IMR-90 (cell line): ENCODE measurements at regions not wholly inside any gene's neighbourhood (a gene's known extent, or its start where the extent isn't known, plus 50 kb on each side); places are given as distances from the start of the nearest gene placed in this dataset.

ENCODE experiments used
- ATAC-seq: fragments of 200-7000 bp; cut with Tn5 transposase; 2 replicates; pipeline ENCODE4 v1.9.1; 2020; ENCODE audit warnings: low read depth, mild to moderate bottlenecking, moderate library complexity
- BruUV-seq: library from RNA; stranded (reverse); fragments of 400-500 nt; replicated peaks from 2 replicates; lab custom pipeline; 2021; lab: Mats Ljungman, UMichigan
- CTCF ChIA-PET: fragments of 300-600 bp; formaldehyde crosslinking; extraction: SDS; loops from one replicate; lab custom pipeline; 2021; ENCODE audit warnings: antibody characterized with exemption; lab: Yijun Ruan, JAX
- POLR2A ChIA-PET: fragments of 300-600 bp; sonication (Branson Sonifier 250); formaldehyde crosslinking; loops from one replicate; lab custom pipeline; 2022; ENCODE audit warnings: antibody characterized with exemption; ENCODE audit not compliant: unreplicated experiment; lab: Charles Lee
- DNase-seq: peaks from one replicate; pipeline ENCODE4 v3.0.0; 2013
- H2AFZ ChIP-seq: replicated peaks from 2 replicates; pipeline ENCODE3; 2013; ENCODE audit warnings: low read length, mild to moderate bottlenecking; ENCODE audit not compliant: poor library complexity
- H2AK5ac ChIP-seq: 2 replicates; pipeline ENCODE4 v1.6.1; 2013; ENCODE audit warnings: low read depth, low read length, inconsistent platforms
- H2AK9ac ChIP-seq: replicated peaks from 2 replicates; pipeline ENCODE3; 2013; ENCODE audit warnings: mild to moderate bottlenecking, low read depth, low read length, moderate library complexity; ENCODE audit not compliant: poor library complexity
- H2BK120ac ChIP-seq: 2 replicates; pipeline ENCODE4 v1.6.1; 2013; ENCODE audit warnings: low read depth, low read length, inconsistent platforms
- H2BK15ac ChIP-seq: 3 replicates; pipeline ENCODE4 v1.6.1; 2013; ENCODE audit warnings: low read depth, low read length, inconsistent platforms
- H2BK20ac ChIP-seq: 2 replicates; pipeline ENCODE4 v1.6.1; 2013; ENCODE audit warnings: low read depth, mild to moderate bottlenecking, inconsistent platforms, low read length, moderate library complexity
- H2BK5ac ChIP-seq: 2 replicates; pipeline ENCODE4 v1.6.1; 2013; ENCODE audit warnings: mild to moderate bottlenecking, low read depth, low read length, inconsistent platforms; ENCODE audit not compliant: poor library complexity, severe bottlenecking
- H3K14ac ChIP-seq: replicated peaks from 2 replicates; pipeline ENCODE4 v1.6.1; 2013; ENCODE audit warnings: low read depth, low read length, inconsistent platforms
- H3K18ac ChIP-seq: 2 replicates; pipeline ENCODE4 v1.6.1; 2013; ENCODE audit warnings: low read depth, low read length, control low read depth
- H3K23ac ChIP-seq: 2 replicates; pipeline ENCODE4 v1.6.1; 2013; ENCODE audit warnings: low read depth, low read length, inconsistent platforms
- H3K27ac ChIP-seq: 2 replicates; pipeline ENCODE4 v1.5.1; 2013; ENCODE audit warnings: mild to moderate bottlenecking, control low read depth, low read length; ENCODE audit not compliant: insufficient read depth
- H3K27me3 ChIP-seq: 2 replicates; pipeline ENCODE4 v1.6.1; 2013; ENCODE audit warnings: low read length; ENCODE audit not compliant: control insufficient read depth, insufficient read depth
- H3K36me3 ChIP-seq: 2 replicates; pipeline ENCODE4 v1.6.1; 2013; ENCODE audit warnings: low read length, mixed read lengths; ENCODE audit not compliant: control insufficient read depth, insufficient read depth
- H3K4ac ChIP-seq: 2 replicates; pipeline ENCODE4 v1.6.1; 2013; ENCODE audit warnings: low read depth, low read length, inconsistent platforms
- H3K4me1 ChIP-seq: 2 replicates; pipeline ENCODE4 v1.6.1; 2013; ENCODE audit warnings: low read length, mixed read lengths; ENCODE audit not compliant: control insufficient read depth, insufficient read depth
- H3K4me2 ChIP-seq: 2 replicates; pipeline ENCODE4 v1.6.1; 2013; ENCODE audit warnings: low read depth, mild to moderate bottlenecking, control low read depth, low read length, moderate library complexity
- H3K4me3 ChIP-seq: 2 replicates; pipeline ENCODE4 v1.5.1; 2013; ENCODE audit warnings: low read depth, mild to moderate bottlenecking, control low read depth, low read length, moderate library complexity; ENCODE audit not compliant: insufficient read depth
- H3K56ac ChIP-seq: 2 replicates; pipeline ENCODE4 v1.6.1; 2013; ENCODE audit warnings: low read length, inconsistent platforms; ENCODE audit not compliant: insufficient read depth; ENCODE audit errors: extremely low read depth
- H3K79me1 ChIP-seq, 2 experiments: 2 replicates each; pipeline ENCODE4 v1.6.1; 2013; ENCODE audit warnings: low read length in 2 of 2, inconsistent platforms in 1 of 2, low read depth in 1 of 2
- H3K9ac ChIP-seq: 2 replicates; pipeline ENCODE4 v1.6.1; 2013; ENCODE audit warnings: low read depth, low read length, control low read depth
- H3K9me1 ChIP-seq: 2 replicates; pipeline ENCODE4 v1.6.1; 2013; ENCODE audit warnings: low read length, inconsistent platforms; ENCODE audit not compliant: insufficient read depth
- H3K9me3 ChIP-seq: 2 replicates; pipeline ENCODE4 v1.6.1; 2013; ENCODE audit warnings: low read length; ENCODE audit not compliant: control insufficient read depth, insufficient read depth
- H4K20me1 ChIP-seq: 2 replicates; pipeline ENCODE4 v1.6.1; 2013; ENCODE audit warnings: low read length, inconsistent platforms; ENCODE audit not compliant: insufficient read depth
- H4K5ac ChIP-seq: 2 replicates; pipeline ENCODE4 v1.6.1; 2013; ENCODE audit warnings: mild to moderate bottlenecking, low read depth, low read length, control low read depth
- H4K8ac ChIP-seq, 2 experiments: 2 replicates each; pipeline ENCODE4 v1.6.1; 2013; ENCODE audit warnings: low read depth in 2 of 2, low read length in 2 of 2, control low read depth in 1 of 2, inconsistent platforms in 1 of 2
- H4K91ac ChIP-seq: 2 replicates; pipeline ENCODE4 v1.6.1; 2013; ENCODE audit warnings: low read depth, low read length, inconsistent platforms; ENCODE audit not compliant: insufficient read depth
- BHLHE40 ChIP-seq: fragments of 150-350 bp; IDR thresholded peaks from 2 replicates; pipeline ENCODE4 v1.6.1; 2016; ENCODE audit warnings: mild to moderate bottlenecking, low read depth, low read length
- CEBPB ChIP-seq: IDR thresholded peaks from 2 replicates; pipeline ENCODE4 v1.6.1; 2012; ENCODE audit warnings: low read depth, low read length, improper control_type of control experiment
- CHD1 ChIP-seq: IDR thresholded peaks from 2 replicates; pipeline ENCODE4 v1.6.1; 2012; ENCODE audit warnings: low read depth, low read length, improper control_type of control experiment
- CTCF ChIP-seq: conservative IDR thresholded peaks from 2 replicates; pipeline ENCODE4 v1.5.1; 2012; ENCODE audit warnings: mild to moderate bottlenecking, low read depth, low read length, improper control_type of control experiment
- ELK1 ChIP-seq: fragments of 150-350 bp; IDR thresholded peaks from 2 replicates; pipeline ENCODE4 v1.6.1; 2016; ENCODE audit warnings: low read depth, mild to moderate bottlenecking, low read length, moderate library complexity, borderline replicate concordance
- FOS ChIP-seq: fragments of 150-350 bp; IDR thresholded peaks from 2 replicates; pipeline ENCODE4 v1.6.1; 2016; ENCODE audit warnings: low read depth, low read length
- MAFK ChIP-seq: IDR thresholded peaks from 2 replicates; pipeline ENCODE4 v1.6.1; 2012; ENCODE audit warnings: low read depth, low read length, improper control_type of control experiment
- MAZ ChIP-seq: IDR thresholded peaks from 2 replicates; pipeline ENCODE4 v1.6.1; 2012; ENCODE audit warnings: low read depth, mild to moderate bottlenecking, low read length, improper control_type of control experiment, moderate library complexity, borderline replicate concordance
- MXI1 ChIP-seq: IDR thresholded peaks from 2 replicates; pipeline ENCODE4 v1.6.1; 2012; ENCODE audit warnings: low read depth, mild to moderate bottlenecking, low read length, moderate library complexity, borderline replicate concordance
- NFE2L2 ChIP-seq: fragments of 150-350 bp; IDR thresholded peaks from 2 replicates; pipeline ENCODE4 v1.6.1; 2016; ENCODE audit warnings: low read depth, mild to moderate bottlenecking, low read length
- RAD21 ChIP-seq: IDR thresholded peaks from 2 replicates; pipeline ENCODE4 v1.6.1; 2012; ENCODE audit warnings: low read length, improper control_type of control experiment
- RCOR1 ChIP-seq: IDR thresholded peaks from 2 replicates; pipeline ENCODE4 v1.6.1; 2012; ENCODE audit warnings: mild to moderate bottlenecking, low read length, improper control_type of control experiment; ENCODE audit not compliant: insufficient replicate concordance
- RFX5 ChIP-seq: IDR thresholded peaks from 2 replicates; pipeline ENCODE4 v1.8.0; 2012; ENCODE audit warnings: low read depth, mild to moderate bottlenecking, low read length, moderate library complexity
- SMC3 ChIP-seq: fragments of 150-350 bp; IDR thresholded peaks from 2 replicates; pipeline ENCODE4 v1.6.1; 2016; ENCODE audit warnings: low read depth, mild to moderate bottlenecking, antibody characterized with exemption, low read length, moderate library complexity
- WGBS, 2 experiments: methylation state at CpG; one replicate each; pipeline versions ENCODE4 v1.1.5 to v1.1.7; 2013; ENCODE audit warnings: missing lambda C conversion rate in 2 of 2; ENCODE audit not compliant: insufficient read length in 1 of 2; ENCODE audit errors: extremely low coverage in 2 of 2; 5-methylcytosine and 5-hydroxymethylcytosine counted together
- dilution Hi-C: fragments of 300-500 bp; cut with HindIII; formaldehyde crosslinking; loops from one replicate; pipeline ENCODE4 v1.14.3; 2018; ENCODE audit warnings: low sequenced_read_pairs; ENCODE audit not compliant: unreplicated experiment
- in situ Hi-C: fragments of 300-500 bp; cut with MboI; formaldehyde crosslinking; loops from 3 replicates; pipeline ENCODE4 v1.14.3; 2019; ENCODE audit warnings: low sequenced_read_pairs, inconsistent platforms, mixed read lengths
- intact Hi-C: fragments of 100-400 bp; cut with micrococcal nuclease; formaldehyde crosslinking; loops from 2 replicates; pipeline ENCODE4 v1.10.0; 2022
- TF ChIP-seq, protein P1 (sequence below): fragments of 150-350 bp; IDR thresholded peaks from 2 replicates; pipeline ENCODE4 v1.6.1; 2017; ENCODE audit warnings: mild to moderate bottlenecking, antibody characterized with exemption, low read length, low read depth

DNA sequence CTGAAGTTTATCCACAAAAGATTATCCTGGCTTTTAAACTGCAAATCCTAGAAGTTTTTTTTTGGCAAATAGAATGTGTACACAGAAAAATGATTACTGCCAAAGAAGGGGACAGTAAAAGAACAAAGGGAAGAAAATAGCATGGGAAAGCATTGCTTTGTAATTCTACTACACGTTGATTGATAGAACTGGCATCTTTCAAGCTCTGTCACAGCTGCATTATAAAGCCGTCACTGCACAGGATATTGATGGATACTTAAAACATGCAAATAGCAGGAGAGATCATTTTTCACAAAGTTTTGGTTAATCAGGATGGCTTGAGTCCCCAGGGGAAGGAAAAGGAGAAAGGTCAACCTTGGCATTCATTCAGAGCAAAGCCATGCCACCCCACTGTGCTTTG, 183.7 kb upstream of the RRP15 start:
- intact Hi-C loops (no loop called here), dilution Hi-C loops (no loop called here), in situ Hi-C loops (no loop called here)
- Histone ChIP-seq H3K9ac (no peak overlapping the region), H2AFZ (no peak overlapping the region), H3K56ac (no peak overlapping the region), H3K36me3 (no peaks in the 10 kb centered on the region), H3K4me2 (no peak overlapping the region), H2BK120ac (no peak overlapping the region), H3K27me3 (no peaks in the 10 kb centered on the region), H2AK5ac (no peak overlapping the region), H4K91ac (no peak overlapping the region), H3K18ac (no peak overlapping the region), H3K23ac (no peak overlapping the region), H3K79me1 (no peaks in the 10 kb centered on the region), H2BK20ac (no peak overlapping the region), H4K20me1 (no peaks in the 10 kb centered on the region), H3K4me3 (no peak overlapping the region), H4K5ac (no peak overlapping the region), H3K9me1 (no peaks in the 10 kb centered on the region), H2BK5ac (no peak overlapping the region), H3K9me3 (no peaks in the 10 kb centered on the region), H3K4me1 (no peaks in the 10 kb centered on the region), H3K27ac (no peak overlapping the region), H3K14ac (no peak overlapping the region), H2AK9ac (no peak overlapping the region), H3K4ac (no peak overlapping the region), H2BK15ac (no peak overlapping the region), H4K8ac (no peak overlapping the region)
- ChIA-PET CTCF (no interaction called here), POLR2A (no interaction called here)
- no peak for ATAC-seq
- WGBS, 2 experiments, result no CpG with 5 or more reads among the region's 2 CpGs
- TF ChIP-seq RFX5 (no peak), BHLHE40 (no peak), SMC3 (no peak), CTCF (no peak), CEBPB (no peak), CHD1 (no peak), MAFK (no peak), RAD21 (no peak), MAZ (no peak), FOS (no peak), ELK1 (no peak), MXI1 (no peak), NFE2L2 (no peak), RCOR1 (no peak)
- TF ChIP-seq, protein P1, sequence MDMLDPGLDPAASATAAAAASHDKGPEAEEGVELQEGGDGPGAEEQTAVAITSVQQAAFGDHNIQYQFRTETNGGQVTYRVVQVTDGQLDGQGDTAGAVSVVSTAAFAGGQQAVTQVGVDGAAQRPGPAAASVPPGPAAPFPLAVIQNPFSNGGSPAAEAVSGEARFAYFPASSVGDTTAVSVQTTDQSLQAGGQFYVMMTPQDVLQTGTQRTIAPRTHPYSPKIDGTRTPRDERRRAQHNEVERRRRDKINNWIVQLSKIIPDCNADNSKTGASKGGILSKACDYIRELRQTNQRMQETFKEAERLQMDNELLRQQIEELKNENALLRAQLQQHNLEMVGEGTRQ, result no peak
- no peak for DNase-seq
- no TSS peak for BruUV-seq
